ENCODE measurements at regions not wholly inside any gene's neighbourhood (a gene's known extent, or its start where the extent isn't known, plus 50 kb on each side); places are given as distances from the start of the nearest gene placed in this dataset.

- TF ChIP-seq CTCF (conservative IDR thresholded peaks at IDR 0.05; ENCODE audit: low read depth, low read length) = no peak
- no peak overlapping the region for H3K4me3 ChIP-seq (ENCODE audit: low read length)
- no peak for DNase-seq (ENCODE audit: low read depth)
Observed at GRCh38 chr10:33673839-33674415, 339.5 kb upstream of the NRP1 start.

- no peak for TF ChIP-seq CTCF (conservative IDR thresholded peaks at IDR 0.05; ENCODE audit: low read depth, low read length)
- no peak for DNase-seq (ENCODE audit: low read depth)
- no peak overlapping the region for H3K4me3 ChIP-seq (ENCODE audit: low read length)
Observed at GRCh38 chr10:33669904-33670303, 335.4 kb upstream of the NRP1 start.

GRCh38 chr10:33666686-33667480 is 332.4 kb upstream of the NRP1 start:
- no peak overlapping the region for H3K4me3 ChIP-seq (ENCODE audit: low read length)
- TF ChIP-seq CTCF (conservative IDR thresholded peaks at IDR 0.05; ENCODE audit: low read depth, low read length) = no peak
- DNase-seq (ENCODE audit: low read depth) = no peak

GRCh38 chr10:33665501-33665900 is 331.0 kb upstream of the NRP1 start:
- H3K4me3 ChIP-seq (ENCODE audit: low read length) = no peak overlapping the region
- no peak for TF ChIP-seq CTCF (conservative IDR thresholded peaks at IDR 0.05; ENCODE audit: low read depth, low read length)
- DNase-seq (ENCODE audit: low read depth) = no peak

- H3K4me3 ChIP-seq (ENCODE audit: low read length) = no peak overlapping the region
- no peak for TF ChIP-seq CTCF (conservative IDR thresholded peaks at IDR 0.05; ENCODE audit: low read depth, low read length)
- DNase-seq (ENCODE audit: low read depth) = no peak
Observed at GRCh38 chr10:33664070-33664469, 329.6 kb upstream of the NRP1 start.

GRCh38 chr10:33661580-33662336 is 327.3 kb upstream of the NRP1 start:
- DNase-seq (ENCODE audit: low read depth) = no peak
- H3K4me3 ChIP-seq (ENCODE audit: low read length) = no peak overlapping the region
- no peak for TF ChIP-seq CTCF (conservative IDR thresholded peaks at IDR 0.05; ENCODE audit: low read depth, low read length)
